Prostate gland (tissue), 2 donors: ENCODE measurements at regions not wholly inside any gene's neighbourhood (a gene's known extent, or its start where the extent isn't known, plus 50 kb on each side); places are given as distances from the start of the nearest gene placed in this dataset.

ENCODE experiments used
- DNase-seq: peaks from one replicate; pipeline ENCODE4 v3.0.0-alpha.2; 2019; ENCODE audit warnings: low spot score
- H3K27ac ChIP-seq, 2 donors: fragments of 200-600 bp; sonication (generic); 2 replicates each; pipeline ENCODE4 v1.5.1; 2017 to 2019
- H3K27me3 ChIP-seq: fragments of 200-600 bp; sonication (generic); replicated peaks from 2 replicates; pipeline ENCODE4 v1.5.1; 2019; ENCODE audit not compliant: insufficient read depth
- H3K36me3 ChIP-seq, 2 donors: fragments of 200-600 bp; sonication (generic); 1 replicate in 1 of 2; 2 replicates in 1 of 2; pipeline versions ENCODE4 v1.5.1 to v1.8.1; 2017 to 2019
- H3K4me1 ChIP-seq: fragments of 200-600 bp; sonication (generic); replicated peaks from 2 replicates; pipeline ENCODE4 v1.5.1; 2019
- H3K4me3 ChIP-seq, 2 donors: fragments of 200-600 bp; sonication (generic); 2 replicates each; pipeline ENCODE4 v1.5.1; 2017 to 2019
- H3K9me3 ChIP-seq: fragments of 200-600 bp; sonication (generic); 2 replicates; pipeline ENCODE4 v1.5.1; 2017
- POLR2A ChIP-seq: fragments of 450-650 bp; IDR thresholded peaks from one replicate; pipeline ENCODE4 v1.6.1; 2016; ENCODE audit warnings: antibody characterized with exemption, mild to moderate bottlenecking
- POLR2AphosphoS5 ChIP-seq: sonication (generic); formaldehyde crosslinking; IDR thresholded peaks from one replicate; pipeline ENCODE4 v1.6.1; 2017; ENCODE audit warnings: antibody characterized with exemption
- WGBS: methylation state at CpG from one replicate; pipeline ENCODE4 v1.1.5; 2018; 5-methylcytosine and 5-hydroxymethylcytosine counted together
- intact Hi-C: fragments of 100-400 bp; cut with DNase I; formaldehyde crosslinking; loops from one replicate; pipeline ENCODE4 v1.14.2; 2022
- TF ChIP-seq, protein P1 (sequence below), 4 experiments: fragments of 200-600 bp in 2 of 4; fragments of 450-650 bp in 2 of 4; sonication (generic) in 2 of 4; IDR thresholded peaks; 1 replicate in 3 of 4; 2 replicates in 1 of 4; pipeline ENCODE4 v1.5.1; 2016 to 2019; ENCODE audit warnings: antibody characterized with exemption in 4 of 4, mild to moderate bottlenecking in 2 of 4, moderate library complexity in 2 of 4

DNA sequence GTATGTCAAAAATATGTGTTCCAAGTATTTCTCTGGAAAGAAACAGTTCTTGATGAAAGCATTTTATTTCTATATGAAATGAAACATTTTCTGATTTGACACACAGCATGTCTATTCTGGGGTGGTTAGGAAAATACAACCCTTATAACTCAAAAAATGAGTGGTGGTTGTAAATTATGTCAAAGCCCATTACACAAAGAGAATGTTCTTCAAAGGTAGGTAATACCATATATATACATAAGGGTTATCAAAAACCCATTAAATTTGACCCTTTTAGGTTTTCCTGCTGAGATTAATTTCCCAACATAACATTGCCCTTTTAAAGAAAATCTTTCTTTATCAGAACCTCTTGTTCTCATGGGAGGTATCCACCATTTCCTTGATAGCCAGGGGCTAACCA lies 420.5 kb upstream of the TECRL start:
- Histone ChIP-seq H3K4me1 (no peaks in the 10 kb centered on the region), H3K27me3 (no peaks in the 10 kb centered on the region), H3K27ac (no peak overlapping the region), H3K4me3 (no peak overlapping the region), H3K36me3 (no peaks in the 10 kb centered on the region), H3K9me3 (no peaks in the 10 kb centered on the region)
- TF ChIP-seq POLR2A = no peak
- TF ChIP-seq, protein P1, sequence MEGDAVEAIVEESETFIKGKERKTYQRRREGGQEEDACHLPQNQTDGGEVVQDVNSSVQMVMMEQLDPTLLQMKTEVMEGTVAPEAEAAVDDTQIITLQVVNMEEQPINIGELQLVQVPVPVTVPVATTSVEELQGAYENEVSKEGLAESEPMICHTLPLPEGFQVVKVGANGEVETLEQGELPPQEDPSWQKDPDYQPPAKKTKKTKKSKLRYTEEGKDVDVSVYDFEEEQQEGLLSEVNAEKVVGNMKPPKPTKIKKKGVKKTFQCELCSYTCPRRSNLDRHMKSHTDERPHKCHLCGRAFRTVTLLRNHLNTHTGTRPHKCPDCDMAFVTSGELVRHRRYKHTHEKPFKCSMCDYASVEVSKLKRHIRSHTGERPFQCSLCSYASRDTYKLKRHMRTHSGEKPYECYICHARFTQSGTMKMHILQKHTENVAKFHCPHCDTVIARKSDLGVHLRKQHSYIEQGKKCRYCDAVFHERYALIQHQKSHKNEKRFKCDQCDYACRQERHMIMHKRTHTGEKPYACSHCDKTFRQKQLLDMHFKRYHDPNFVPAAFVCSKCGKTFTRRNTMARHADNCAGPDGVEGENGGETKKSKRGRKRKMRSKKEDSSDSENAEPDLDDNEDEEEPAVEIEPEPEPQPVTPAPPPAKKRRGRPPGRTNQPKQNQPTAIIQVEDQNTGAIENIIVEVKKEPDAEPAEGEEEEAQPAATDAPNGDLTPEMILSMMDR (IDR thresholded peaks at IDR 0.05) = no peak
- no peak for DNase-seq
- intact Hi-C loops = no loop called here

DNA sequence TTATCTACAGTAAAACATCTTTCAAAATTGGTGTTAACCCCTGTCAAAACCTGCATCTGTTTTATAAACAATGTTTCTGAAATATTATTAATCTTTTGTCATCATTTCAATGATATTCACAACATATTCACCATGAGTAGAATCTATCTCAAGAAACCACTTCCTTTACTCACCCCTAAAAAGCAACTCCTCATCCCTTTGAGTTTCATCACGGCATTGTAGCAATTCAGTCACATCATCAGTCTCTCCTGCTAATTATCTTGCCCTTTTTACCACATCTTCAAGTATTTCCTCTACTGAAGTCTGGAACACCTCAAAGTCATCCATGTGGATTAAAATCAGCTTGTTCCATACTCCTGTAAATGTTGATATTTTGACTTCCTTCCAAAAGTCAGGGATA lies 415.3 kb upstream of the TECRL start:
- no peak for TF ChIP-seq POLR2AphosphoS5
- no peak for TF ChIP-seq POLR2A
- TF ChIP-seq, protein P1 (IDR thresholded peaks at IDR 0.05) = no peak
- WGBS = 62% methylated on average over 1 of the region's 1 CpG
- DNase-seq = no peak
- no peaks in the 10 kb centered on the region for H3K9me3 ChIP-seq
- no peaks in the 10 kb centered on the region for H3K27me3 ChIP-seq
- H3K4me1 ChIP-seq = no peaks in the 10 kb centered on the region
- no peak overlapping the region for H3K4me3 ChIP-seq
- H3K36me3 ChIP-seq = no peaks in the 10 kb centered on the region
- no peak overlapping the region for H3K27ac ChIP-seq
- intact Hi-C loops = no loop called here

- no peak for DNase-seq
- no peaks in the 10 kb centered on the region for H3K9me3 ChIP-seq
- no peaks in the 10 kb centered on the region for H3K4me1 ChIP-seq
- H3K36me3 ChIP-seq = no peaks in the 10 kb centered on the region
- H3K27me3 ChIP-seq = no peaks in the 10 kb centered on the region
- no peak overlapping the region for H3K27ac ChIP-seq
- TF ChIP-seq POLR2A (no peak), POLR2AphosphoS5 (no peak)
- TF ChIP-seq, protein P1 (IDR thresholded peaks at IDR 0.05) = no peak
- intact Hi-C loops = no loop called here
- H3K4me3 ChIP-seq = no peak overlapping the region
Observed at GRCh38 chr4:64822405-64822804, 413.2 kb upstream of the TECRL start.

DNA sequence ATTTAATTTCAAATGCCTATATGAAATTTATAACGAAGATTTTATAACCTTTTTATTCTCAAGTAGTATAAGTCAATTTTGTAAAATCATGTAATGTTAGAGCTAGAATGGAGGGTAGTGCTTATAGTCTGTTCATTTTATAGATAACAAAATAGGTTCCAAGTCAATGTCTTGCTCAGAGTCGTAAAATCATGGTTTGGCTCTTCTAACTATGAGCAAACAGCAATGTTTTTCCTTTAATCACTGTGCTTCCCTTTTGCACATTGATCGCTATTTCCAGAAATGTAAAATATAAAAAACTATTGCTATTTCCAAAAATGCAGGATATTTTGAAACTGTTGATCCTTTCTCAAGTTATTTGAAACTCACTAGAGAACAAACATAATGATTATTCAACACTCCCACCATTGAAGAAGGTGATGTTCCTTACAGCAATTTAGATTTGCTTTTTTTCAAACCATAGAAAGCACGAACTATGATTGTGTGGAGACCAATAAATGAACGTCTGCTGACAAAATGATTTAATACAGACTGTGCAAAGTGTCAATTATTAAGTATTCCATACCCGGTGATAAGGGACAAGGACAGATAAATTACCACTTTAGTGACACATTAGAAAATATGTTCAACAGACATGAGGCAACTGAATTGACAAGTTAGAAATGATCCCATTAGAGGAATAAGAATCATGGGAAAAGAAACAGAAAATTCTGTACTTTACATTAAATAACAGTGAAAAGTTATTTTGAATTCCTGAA lies 412.1 kb upstream of the TECRL start:
- 55% methylated on average over 6 of the region's 6 CpGs for WGBS

DNA sequence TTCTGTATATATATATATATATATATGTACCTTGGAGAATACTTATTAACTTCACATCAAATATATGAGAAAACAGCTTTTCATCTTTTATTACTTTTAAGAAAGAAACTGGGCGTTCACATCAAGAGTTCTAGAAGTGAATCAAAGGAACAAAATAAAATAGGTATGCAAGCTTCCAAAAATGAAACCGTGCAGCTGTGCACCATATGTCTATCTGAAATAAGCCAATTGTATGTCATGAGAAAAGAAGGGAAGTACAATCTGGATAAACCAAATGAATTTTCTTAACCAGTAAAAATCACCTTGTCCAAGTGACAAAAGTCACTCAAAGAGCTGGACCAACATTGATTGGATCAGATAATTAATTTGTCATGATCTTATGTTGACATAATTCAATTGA lies 405.4 kb upstream of the TECRL start:
- DNase-seq = no peak
- Histone ChIP-seq H3K27ac (no peak overlapping the region), H3K4me3 (no peak overlapping the region), H3K9me3 (no peaks in the 10 kb centered on the region), H3K4me1 (no peaks in the 10 kb centered on the region), H3K27me3 (no peaks in the 10 kb centered on the region), H3K36me3 (no peaks in the 10 kb centered on the region)
- 68% methylated on average over 2 of the region's 2 CpGs for whole genome bisulfite sequencing
- TF ChIP-seq POLR2A = no peak
- TF ChIP-seq, protein P1 (IDR thresholded peaks at IDR 0.05) = no peak
- no peak for TF ChIP-seq POLR2AphosphoS5
- intact Hi-C loops = no loop called here

More for the DNA sequence above, 412.1 kb upstream of the TECRL start:
- TF ChIP-seq, protein P1 (IDR thresholded peaks at IDR 0.05) = no peak
- no peak for TF ChIP-seq POLR2AphosphoS5
- TF ChIP-seq POLR2A = no peak
- Histone ChIP-seq H3K27me3 (no peaks in the 10 kb centered on the region), H3K36me3 (no peaks in the 10 kb centered on the region), H3K9me3 (no peaks in the 10 kb centered on the region), H3K4me3 (no peak overlapping the region), H3K27ac (no peak overlapping the region), H3K4me1 (no peaks in the 10 kb centered on the region)
- DNase-seq = no peak
- intact Hi-C loops = no loop called here
